Gastrocnemius medialis (tissue), 4 donors: ENCODE measurements at regions not wholly inside any gene's neighbourhood (a gene's known extent, or its start where the extent isn't known, plus 50 kb on each side); places are given as distances from the start of the nearest gene placed in this dataset.

Experiments
- ATAC-seq, 2 donors: fragments of 150-250 bp; one replicate each; pipeline ENCODE4 v1.9.1; 2016
- DNase-seq, 2 donors: peaks; one replicate each; pipeline ENCODE4 v3.0.0-alpha.2; 2019
- H3K27ac ChIP-seq, 4 donors: fragments of 200-600 bp; sonication (generic); 1 replicate in 1 of 4; 2 replicates in 3 of 4; pipeline ENCODE4 v1.5.1; 2016 to 2018; ENCODE audit warnings: mild to moderate bottlenecking in 2 of 4, moderate library complexity in 1 of 4
- H3K27me3 ChIP-seq, 3 donors: fragments of 200-600 bp; sonication (generic) in 2 of 3; 1 replicate in 1 of 3; 2 replicates in 2 of 3; pipeline versions ENCODE4 v1.5.1 to v1.6.0; 2016 to 2019; ENCODE audit warnings: mild to moderate bottlenecking in 1 of 3, moderate library complexity in 1 of 3
- H3K36me3 ChIP-seq, 2 donors: fragments of 200-600 bp; sonication (generic) in 1 of 2; one replicate each; pipeline ENCODE4 v1.5.1; 2017 to 2018
- H3K4me1 ChIP-seq, 2 donors: fragments of 200-600 bp; sonication (generic) in 1 of 2; one replicate each; pipeline ENCODE4 v1.5.1; 2016 to 2017; ENCODE audit warnings: mild to moderate bottlenecking in 2 of 2
- H3K4me3 ChIP-seq, 4 donors: fragments of 200-600 bp; sonication (generic) in 3 of 4; 1 replicate in 1 of 4; 2 replicates in 3 of 4; pipeline ENCODE4 v1.5.1; 2016 to 2019; ENCODE audit warnings: mild to moderate bottlenecking in 2 of 4
- H3K9me3 ChIP-seq, 3 donors: fragments of 200-600 bp; sonication (generic) in 2 of 3; 1 replicate in 1 of 3; 2 replicates in 2 of 3; pipeline ENCODE4 v1.5.1; 2016 to 2019
- CTCF ChIP-seq, 5 experiments: fragments of 450-650 bp in 3 of 5; fragments of 200-600 bp in 2 of 5; sonication (generic) in 2 of 5; IDR thresholded peaks in 4 of 5; conservative IDR thresholded peaks in 1 of 5; 1 replicate in 4 of 5; 2 replicates in 1 of 5; pipeline ENCODE4 v1.5.1; 2016 to 2019; ENCODE audit warnings: antibody characterized with exemption in 5 of 5, mild to moderate bottlenecking in 3 of 5, moderate library complexity in 3 of 5
- POLR2A ChIP-seq, 2 donors: fragments of 450-650 bp; IDR thresholded peaks; one replicate each; pipeline ENCODE4 v1.6.1; 2017; ENCODE audit warnings: antibody characterized with exemption in 2 of 2, mild to moderate bottlenecking in 2 of 2, moderate library complexity in 2 of 2
- in situ Hi-C, 4 donors: fragments of 200-750 bp; cut with MboI; loops; one replicate each; pipeline versions ENCODE4 v1.15.0 to v1.8.0; 2017; ENCODE audit warnings: low sequenced_read_pairs in 4 of 4
- intact Hi-C: fragments of 100-400 bp; cut with DNase I; formaldehyde crosslinking; loops from one replicate; pipeline ENCODE4 v1.15.1; 2023; ENCODE audit warnings: low total_unique reads

GRCh38 chr4:65983061-65983460 lies 312.8 kb upstream of the EPHA5 start:
- ATAC-seq, result no peak

GRCh38 chr4:65976287-65976686 lies 306.0 kb upstream of the EPHA5 start:
- no peaks in the 10 kb centered on the region for H3K27me3 ChIP-seq
- H3K9me3 ChIP-seq, result no peaks in the 10 kb centered on the region
- intact Hi-C loops, result no loop called here
- H3K27ac ChIP-seq, result no peak overlapping the region
- H3K4me1 ChIP-seq, result no peaks in the 10 kb centered on the region
- no peaks in the 10 kb centered on the region for H3K36me3 ChIP-seq
- no peak for ATAC-seq
- DNase-seq, result no peak
- TF ChIP-seq POLR2A (IDR thresholded peaks at IDR 0.05) (no peak), CTCF (IDR thresholded peaks at IDR 0.05 in 4 of 5, conservative IDR thresholded peaks at IDR 0.05 in 1 of 5) (no peak)
- no peak overlapping the region for H3K4me3 ChIP-seq
- in situ Hi-C loops, result no loop called here

More at GRCh38 chr4:65983061-65983460, 312.8 kb upstream of the EPHA5 start:
- Histone ChIP-seq H3K27ac (no peak overlapping the region), H3K4me3 (no peak overlapping the region), H3K4me1 (no peaks in the 10 kb centered on the region), H3K27me3 (no peaks in the 10 kb centered on the region), H3K36me3 (no peaks in the 10 kb centered on the region), H3K9me3 (no peaks in the 10 kb centered on the region)
- intact Hi-C loops (no loop called here), in situ Hi-C loops (no loop called here)
- no peak for TF ChIP-seq POLR2A (IDR thresholded peaks at IDR 0.05)
- no peak for DNase-seq

- Histone ChIP-seq H3K4me3 (no peak overlapping the region), H3K27ac (no peak overlapping the region), H3K36me3 (no peaks in the 10 kb centered on the region), H3K9me3 (no peaks in the 10 kb centered on the region), H3K27me3 (no peaks in the 10 kb centered on the region), H3K4me1 (no peaks in the 10 kb centered on the region)
- ATAC-seq (no peak), DNase-seq (no peak)
- intact Hi-C loops (no loop called here), in situ Hi-C loops (no loop called here)
- TF ChIP-seq POLR2A (IDR thresholded peaks at IDR 0.05) (no peak), CTCF (IDR thresholded peaks at IDR 0.05 in 4 of 5, conservative IDR thresholded peaks at IDR 0.05 in 1 of 5) (no peak)
Observed at GRCh38 chr4:65973186-65973585, 302.9 kb upstream of the EPHA5 start.

GRCh38 chr4:65971686-65972085 lies 301.4 kb upstream of the EPHA5 start:
- no peak for TF ChIP-seq CTCF (IDR thresholded peaks at IDR 0.05 in 4 of 5, conservative IDR thresholded peaks at IDR 0.05 in 1 of 5)
- no peak for TF ChIP-seq POLR2A (IDR thresholded peaks at IDR 0.05)
- Histone ChIP-seq H3K27ac (no peak overlapping the region), H3K4me3 (no peak overlapping the region), H3K4me1 (no peaks in the 10 kb centered on the region), H3K27me3 (no peaks in the 10 kb centered on the region), H3K9me3 (no peaks in the 10 kb centered on the region), H3K36me3 (no peaks in the 10 kb centered on the region)
- in situ Hi-C loops, result no loop called here
- intact Hi-C loops, result no loop called here
- no peak for ATAC-seq
- DNase-seq, result no peak

- Histone ChIP-seq H3K27ac (no peak overlapping the region), H3K36me3 (no peaks in the 10 kb centered on the region), H3K4me1 (no peaks in the 10 kb centered on the region), H3K9me3 (no peaks in the 10 kb centered on the region), H3K27me3 (no peaks in the 10 kb centered on the region), H3K4me3 (no peak overlapping the region)
- in situ Hi-C loops, result no loop called here
- TF ChIP-seq CTCF (IDR thresholded peaks at IDR 0.05 in 4 of 5, conservative IDR thresholded peaks at IDR 0.05 in 1 of 5) (no peak), POLR2A (IDR thresholded peaks at IDR 0.05) (no peak)
- no peak for ATAC-seq
- intact Hi-C loops, result no loop called here
- no peak for DNase-seq
Observed at GRCh38 chr4:65968831-65969558, 298.7 kb upstream of the EPHA5 start.
